SU-DHL-6 (cell line): ENCODE measurements at regions not wholly inside any gene's neighbourhood (a gene's known extent, or its start where the extent isn't known, plus 50 kb on each side); places are given as distances from the start of the nearest gene placed in this dataset.

ENCODE experiments used
- CTCF ChIP-seq: fragments of 200-600 bp; sonication (generic); IDR thresholded peaks from one replicate; pipeline ENCODE4 v1.5.1; 2017; ENCODE audit warnings: antibody characterized with exemption, mild to moderate bottlenecking, low read length, moderate library complexity; ENCODE audit not compliant: insufficient read depth, poor library complexity, severe bottlenecking
- EZH2phosphoT487 ChIP-seq: fragments of 200-600 bp; sonication (generic), shearing (Covaris generic); conservative IDR thresholded peaks from 2 replicates; pipeline ENCODE4 v1.6.1; 2018; ENCODE audit warnings: mild to moderate bottlenecking, antibody characterized with exemption, low read length, moderate library complexity, mixed read lengths

DNA sequence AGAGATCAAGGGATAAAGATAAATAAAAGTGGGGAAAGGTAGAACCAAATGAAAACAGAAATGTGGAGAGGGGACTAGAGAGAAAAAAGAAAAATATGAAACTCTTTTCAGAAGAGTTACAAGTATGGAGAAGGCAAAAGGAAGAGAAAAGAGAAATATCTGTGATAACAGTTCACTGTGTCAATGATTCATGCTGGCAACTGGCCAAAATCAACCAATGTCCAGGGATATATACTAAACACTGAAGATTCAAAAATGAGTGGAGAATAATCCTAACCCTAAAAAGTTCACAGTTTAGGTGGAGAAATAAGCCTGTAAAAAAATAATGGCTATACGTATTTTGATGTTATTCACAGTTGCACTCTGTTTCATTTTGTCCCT, 372.3 kb upstream of the KITLG start:
- TF ChIP-seq CTCF (no peak), EZH2phosphoT487 (no peak)
